SJCRH30 (cell line): ENCODE measurements at regions not wholly inside any gene's neighbourhood (a gene's known extent, or its start where the extent isn't known, plus 50 kb on each side); places are given as distances from the start of the nearest gene placed in this dataset.
"Not testable (repeated sequence)": the region's sequence is repeated elsewhere in the genome, so short reads cannot be mapped to it uniquely, and the experiment has no call there.

Experiments
- DNase-seq, 2 experiments: peaks; one replicate each; pipeline ENCODE4 v3.0.0-alpha.2; 2015 to 2020
- H3K27ac ChIP-seq: fragments of 250-450 bp; sonication (Bioruptor Pico); 2 replicates; pipeline ENCODE4 v1.5.1; 2020; ENCODE audit warnings: mild to moderate bottlenecking, moderate library complexity
- H3K27me3 ChIP-seq: fragments of 250-450 bp; sonication (Bioruptor Pico); 2 replicates; pipeline ENCODE4 v1.5.1; 2020; ENCODE audit warnings: mild to moderate bottlenecking, moderate library complexity
- H3K36me3 ChIP-seq: fragments of 250-450 bp; sonication (Bioruptor Pico); 2 replicates; pipeline ENCODE4 v1.5.1; 2020; ENCODE audit warnings: mild to moderate bottlenecking, moderate library complexity
- H3K4me1 ChIP-seq: fragments of 250-450 bp; sonication (Bioruptor Pico); 2 replicates; pipeline ENCODE4 v1.5.1; 2020; ENCODE audit warnings: mild to moderate bottlenecking, moderate library complexity
- H3K4me3 ChIP-seq: fragments of 250-450 bp; sonication (Bioruptor Pico); 2 replicates; pipeline ENCODE4 v1.5.1; 2020; ENCODE audit warnings: mild to moderate bottlenecking, moderate library complexity
- H3K9me3 ChIP-seq: fragments of 250-450 bp; sonication (Bioruptor Pico); replicated peaks from 2 replicates; pipeline ENCODE4 v1.5.1; 2020; ENCODE audit warnings: mild to moderate bottlenecking, moderate library complexity

GRCh38 chr14:89680156-89680555 lies 263.1 kb upstream of the FOXN3 start:
- no peak for DNase-seq
- no peak overlapping the region for H3K4me3 ChIP-seq
- H3K9me3 ChIP-seq = peaks cover 6% of the 10 kb centered on the region; the same call in 1 of the 2 replicates
- H3K27me3 ChIP-seq = no peaks in the 10 kb centered on the region
- H3K36me3 ChIP-seq = no peaks in the 10 kb centered on the region
- no peak overlapping the region for H3K27ac ChIP-seq
- no peaks in the 10 kb centered on the region for H3K4me1 ChIP-seq

- H3K27me3 ChIP-seq = no peaks in the 10 kb centered on the region
- H3K27ac ChIP-seq = no peak overlapping the region
- no peaks in the 10 kb centered on the region for H3K36me3 ChIP-seq
- H3K9me3 ChIP-seq = 0 out of 2 replicates have a peak, but pooled peaks cover under 1% of the 10 kb centered on the region
- H3K4me1 ChIP-seq = no peaks in the 10 kb centered on the region
- no peak overlapping the region for H3K4me3 ChIP-seq
- no peak for DNase-seq
Observed at GRCh38 chr14:89678768-89679167, 261.7 kb upstream of the FOXN3 start.

GRCh38 chr14:89675590-89675989 lies 258.6 kb upstream of the FOXN3 start:
- no peaks in the 10 kb centered on the region for H3K36me3 ChIP-seq
- no peak overlapping the region for H3K27ac ChIP-seq
- no peaks in the 10 kb centered on the region for H3K4me1 ChIP-seq
- no peak overlapping the region for H3K4me3 ChIP-seq
- no peaks in the 10 kb centered on the region for H3K9me3 ChIP-seq
- DNase-seq = no peak
- no peaks in the 10 kb centered on the region for H3K27me3 ChIP-seq

GRCh38 chr14:89674936-89675335 lies 257.9 kb upstream of the FOXN3 start:
- Histone ChIP-seq H3K27me3 (no peaks in the 10 kb centered on the region), H3K36me3 (no peaks in the 10 kb centered on the region), H3K4me3 (no peak overlapping the region), H3K9me3 (no peaks in the 10 kb centered on the region), H3K4me1 (no peaks in the 10 kb centered on the region), H3K27ac (no peak overlapping the region)
- DNase-seq = no peak

GRCh38 chr14:89674240-89674639 lies 257.2 kb upstream of the FOXN3 start:
- Histone ChIP-seq H3K36me3 (no peaks in the 10 kb centered on the region), H3K27me3 (no peaks in the 10 kb centered on the region), H3K4me1 (no peaks in the 10 kb centered on the region), H3K4me3 (no peak overlapping the region), H3K27ac (no peak overlapping the region), H3K9me3 (no peaks in the 10 kb centered on the region)
- no peak for DNase-seq

- no peaks in the 10 kb centered on the region for H3K9me3 ChIP-seq
- no peaks in the 10 kb centered on the region for H3K4me1 ChIP-seq
- no peaks in the 10 kb centered on the region for H3K36me3 ChIP-seq
- no peak overlapping the region for H3K27ac ChIP-seq
- no peaks in the 10 kb centered on the region for H3K27me3 ChIP-seq
- no peak overlapping the region for H3K4me3 ChIP-seq
- DNase-seq = peak in 1 of 2 experiments; percentile 9
Observed at GRCh38 chr14:89673512-89674225, 256.6 kb upstream of the FOXN3 start.

- H3K27ac ChIP-seq = no peak overlapping the region
- no peak overlapping the region for H3K4me3 ChIP-seq
- no peaks in the 10 kb centered on the region for H3K36me3 ChIP-seq
- H3K27me3 ChIP-seq = no peaks in the 10 kb centered on the region
- peak; percentile 26 to 54 for DNase-seq
- H3K4me1 ChIP-seq = no peaks in the 10 kb centered on the region
- H3K9me3 ChIP-seq = no peaks in the 10 kb centered on the region
Observed at GRCh38 chr14:89672636-89673511, 255.8 kb upstream of the FOXN3 start.

GRCh38 chr14:89669193-89669592 lies 252.2 kb upstream of the FOXN3 start:
- H3K4me3 ChIP-seq = no peak overlapping the region
- H3K27ac ChIP-seq = no peak overlapping the region
- H3K36me3 ChIP-seq = no peaks in the 10 kb centered on the region
- H3K4me1 ChIP-seq = no peaks in the 10 kb centered on the region
- H3K9me3 ChIP-seq = no peaks in the 10 kb centered on the region
- H3K27me3 ChIP-seq = no peaks in the 10 kb centered on the region
- DNase-seq = peak in 1 of 2 experiments; percentile 4

- H3K4me1 ChIP-seq = no peaks in the 10 kb centered on the region
- H3K27ac ChIP-seq = no peak overlapping the region
- H3K9me3 ChIP-seq = no peaks in the 10 kb centered on the region
- H3K27me3 ChIP-seq = no peaks in the 10 kb centered on the region
- no peaks in the 10 kb centered on the region for H3K36me3 ChIP-seq
- no peak for DNase-seq
- H3K4me3 ChIP-seq = no peak overlapping the region
Observed at GRCh38 chr14:89667983-89668382, 250.9 kb upstream of the FOXN3 start.

- H3K4me1 ChIP-seq, H3K27me3 ChIP-seq, H3K9me3 ChIP-seq, DNase-seq, H3K36me3 ChIP-seq, H3K4me3 ChIP-seq, H3K27ac ChIP-seq: not testable (repeated sequence)
Observed at GRCh38 chr14:89665300-89666081, 248.5 kb upstream of the FOXN3 start.

GRCh38 chr14:89661392-89661791 lies 244.4 kb upstream of the FOXN3 start:
- Histone ChIP-seq H3K9me3 (no peaks in the 10 kb centered on the region), H3K27ac (no peak overlapping the region), H3K4me3 (no peak overlapping the region), H3K27me3 (no peaks in the 10 kb centered on the region), H3K36me3 (no peaks in the 10 kb centered on the region), H3K4me1 (peaks cover 7% of the 10 kb centered on the region)
- peak in 1 of 2 experiments; percentile 9 for DNase-seq

- H3K27me3 ChIP-seq, H3K4me3 ChIP-seq, H3K36me3 ChIP-seq, H3K27ac ChIP-seq, DNase-seq, H3K4me1 ChIP-seq, H3K9me3 ChIP-seq: not testable (repeated sequence)
Observed at GRCh38 chr14:89660625-89661233, 243.7 kb upstream of the FOXN3 start.

- Histone ChIP-seq H3K9me3 (no peaks in the 10 kb centered on the region), H3K27me3 (no peaks in the 10 kb centered on the region), H3K4me1 (peaks cover 7% of the 10 kb centered on the region), H3K4me3 (no peak overlapping the region), H3K27ac (no peak overlapping the region), H3K36me3 (no peaks in the 10 kb centered on the region)
- peak; percentile 12 to 36 for DNase-seq
Observed at GRCh38 chr14:89660166-89660565, 243.1 kb upstream of the FOXN3 start.

- no peaks in the 10 kb centered on the region for H3K36me3 ChIP-seq
- DNase-seq = no peak
- no peaks in the 10 kb centered on the region for H3K9me3 ChIP-seq
- H3K27ac ChIP-seq = no peak overlapping the region
- H3K4me3 ChIP-seq = no peak overlapping the region
- H3K4me1 ChIP-seq = peaks cover 7% of the 10 kb centered on the region
- H3K27me3 ChIP-seq = no peaks in the 10 kb centered on the region
Observed at GRCh38 chr14:89658977-89659670, 242.1 kb upstream of the FOXN3 start.
